ENCODE measurements at regions not wholly inside any gene's neighbourhood (a gene's known extent, or its start where the extent isn't known, plus 50 kb on each side); places are given as distances from the start of the nearest gene placed in this dataset.
"Not testable (repeated sequence)": the region's sequence is repeated elsewhere in the genome, so short reads cannot be mapped to it uniquely, and the experiment has no call there.

GRCh38 chr6:165173484-165173883 is 135.9 kb downstream of the C6orf118 start:
- DNase-seq (ENCODE audit: low read depth in 2 of 3, low spot score in 2 of 3) = no peak

- DNase-seq (ENCODE audit: low read depth in 2 of 3, low spot score in 2 of 3) = no peak
Observed at GRCh38 chr6:165167861-165168260, 141.5 kb downstream of the C6orf118 start.

- DNase-seq (ENCODE audit: low read depth in 2 of 3, low spot score in 2 of 3) = no peak
Observed at GRCh38 chr6:165167311-165167710, 142.1 kb downstream of the C6orf118 start.

- DNase-seq (ENCODE audit: low read depth in 2 of 3, low spot score in 2 of 3) = no peak
Observed at GRCh38 chr6:165163519-165163918, 145.9 kb downstream of the C6orf118 start.

- DNase-seq (ENCODE audit: low read depth in 2 of 3, low spot score in 2 of 3) = no peak
Observed at GRCh38 chr6:165159460-165159859, 149.9 kb downstream of the C6orf118 start.

- DNase-seq (ENCODE audit: low read depth in 2 of 3, low spot score in 2 of 3) = no peak
Observed at GRCh38 chr6:165146456-165146855, 162.9 kb downstream of the C6orf118 start.

- no peak for DNase-seq (ENCODE audit: low read depth in 2 of 3, low spot score in 2 of 3)
Observed at GRCh38 chr6:165135889-165136288, 173.5 kb downstream of the C6orf118 start.

GRCh38 chr6:165129086-165129485 is 180.3 kb downstream of the C6orf118 start:
- no peak for DNase-seq (ENCODE audit: low read depth in 2 of 3, low spot score in 2 of 3)

GRCh38 chr6:165127743-165128142 is 181.7 kb downstream of the C6orf118 start:
- not testable (repeated sequence) for DNase-seq (ENCODE audit: low read depth in 2 of 3, low spot score in 2 of 3)

GRCh38 chr6:165124681-165125080 is 184.7 kb downstream of the C6orf118 start:
- DNase-seq (ENCODE audit: low read depth in 2 of 3, low spot score in 2 of 3) = not testable (repeated sequence)

- no peak for DNase-seq (ENCODE audit: low read depth in 2 of 3, low spot score in 2 of 3)
Observed at GRCh38 chr6:165119231-165120020, 190.0 kb downstream of the C6orf118 start.

GRCh38 chr6:165118736-165119135 is 190.7 kb downstream of the C6orf118 start:
- no peak for DNase-seq (ENCODE audit: low read depth in 2 of 3, low spot score in 2 of 3)

- DNase-seq (ENCODE audit: low read depth in 2 of 3, low spot score in 2 of 3) = no peak
Observed at GRCh38 chr6:165117806-165118205, 191.6 kb downstream of the C6orf118 start.

GRCh38 chr6:165117121-165117520 is 192.3 kb downstream of the C6orf118 start:
- DNase-seq (ENCODE audit: low read depth in 2 of 3, low spot score in 2 of 3) = no peak

GRCh38 chr6:165110860-165111259 is 198.5 kb downstream of the C6orf118 start:
- DNase-seq (ENCODE audit: low read depth in 2 of 3, low spot score in 2 of 3) = no peak

GRCh38 chr6:165109011-165109410 is 200.4 kb downstream of the C6orf118 start:
- no peak for DNase-seq (ENCODE audit: low read depth in 2 of 3, low spot score in 2 of 3)

GRCh38 chr6:165106261-165106660 is 203.1 kb downstream of the C6orf118 start:
- no peak for DNase-seq (ENCODE audit: low read depth in 2 of 3, low spot score in 2 of 3)

GRCh38 chr6:165098165-165098564 is 211.2 kb downstream of the C6orf118 start:
- no peak for DNase-seq (ENCODE audit: low read depth in 2 of 3, low spot score in 2 of 3)

- DNase-seq (ENCODE audit: low read depth in 2 of 3, low spot score in 2 of 3) = no peak
Observed at GRCh38 chr6:165096868-165097267, 212.5 kb downstream of the C6orf118 start.

- no peak for DNase-seq (ENCODE audit: low read depth in 2 of 3, low spot score in 2 of 3)
Observed at GRCh38 chr6:165096209-165096608, 213.2 kb downstream of the C6orf118 start.

GRCh38 chr6:165092881-165093595 is 216.4 kb downstream of the C6orf118 start:
- DNase-seq (ENCODE audit: low read depth in 2 of 3, low spot score in 2 of 3) = no peak

Measured in hematopoietic multipotent progenitor cell (in vitro differentiated cells).